Caki2 (cell line): ENCODE measurements at regions not wholly inside any gene's neighbourhood (a gene's known extent, or its start where the extent isn't known, plus 50 kb on each side); places are given as distances from the start of the nearest gene placed in this dataset.
"Not testable (repeated sequence)": the region's sequence is repeated elsewhere in the genome, so short reads cannot be mapped to it uniquely, and the experiment has no call there.

Experiments
- DNase-seq: peaks from one replicate; pipeline ENCODE4 v3.0.0-alpha.2; 2015; ENCODE audit warnings: low read depth
- in situ Hi-C: cut with HindIII; loops from 2 replicates; pipeline ENCODE4 v1.10.0; 2016; ENCODE audit warnings: low sequenced_read_pairs, low pct_unique_long_range_greater_than_20kb, mixed read lengths

DNA sequence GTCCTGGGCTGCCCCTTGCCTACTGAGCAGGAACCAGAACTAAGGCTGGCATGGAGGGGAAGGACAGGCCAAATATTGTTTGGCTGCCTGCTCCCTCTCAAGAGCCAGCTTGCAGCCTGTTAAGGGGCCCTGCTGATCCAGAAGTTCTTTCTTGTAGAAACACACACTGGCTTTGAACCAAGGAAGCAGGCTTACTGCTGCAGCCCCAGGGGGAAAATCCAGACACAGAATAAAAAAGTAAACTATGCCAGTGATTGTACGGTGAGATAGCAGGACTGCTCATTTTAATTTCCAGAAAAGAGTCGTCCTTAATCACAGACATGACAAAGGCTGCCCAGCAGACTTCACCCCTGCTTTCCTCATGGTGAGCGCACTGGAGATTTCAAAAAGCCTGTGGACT is 371.6 kb downstream of the ANAPC1 start:
- in situ Hi-C loops, DNase-seq: not testable (repeated sequence)

DNA sequence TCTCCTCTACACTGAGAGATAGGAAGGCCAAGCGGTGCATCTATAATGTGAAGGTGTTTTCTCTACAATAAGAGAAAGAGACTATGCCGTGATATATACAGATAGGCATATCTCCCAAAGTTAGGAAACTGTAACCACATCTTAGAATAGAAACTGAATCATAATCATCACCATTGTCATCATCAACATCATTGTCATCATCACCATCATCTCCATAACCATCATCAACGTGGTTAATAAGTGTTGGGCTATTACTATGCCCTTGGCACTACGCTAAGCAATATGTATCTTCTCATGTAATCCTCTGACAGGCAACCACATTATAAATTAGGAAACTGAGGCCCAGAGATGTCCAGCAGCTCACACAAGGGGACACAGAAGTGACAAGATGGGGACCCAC is 369.9 kb downstream of the ANAPC1 start:
- DNase-seq, in situ Hi-C loops: not testable (repeated sequence)

DNA sequence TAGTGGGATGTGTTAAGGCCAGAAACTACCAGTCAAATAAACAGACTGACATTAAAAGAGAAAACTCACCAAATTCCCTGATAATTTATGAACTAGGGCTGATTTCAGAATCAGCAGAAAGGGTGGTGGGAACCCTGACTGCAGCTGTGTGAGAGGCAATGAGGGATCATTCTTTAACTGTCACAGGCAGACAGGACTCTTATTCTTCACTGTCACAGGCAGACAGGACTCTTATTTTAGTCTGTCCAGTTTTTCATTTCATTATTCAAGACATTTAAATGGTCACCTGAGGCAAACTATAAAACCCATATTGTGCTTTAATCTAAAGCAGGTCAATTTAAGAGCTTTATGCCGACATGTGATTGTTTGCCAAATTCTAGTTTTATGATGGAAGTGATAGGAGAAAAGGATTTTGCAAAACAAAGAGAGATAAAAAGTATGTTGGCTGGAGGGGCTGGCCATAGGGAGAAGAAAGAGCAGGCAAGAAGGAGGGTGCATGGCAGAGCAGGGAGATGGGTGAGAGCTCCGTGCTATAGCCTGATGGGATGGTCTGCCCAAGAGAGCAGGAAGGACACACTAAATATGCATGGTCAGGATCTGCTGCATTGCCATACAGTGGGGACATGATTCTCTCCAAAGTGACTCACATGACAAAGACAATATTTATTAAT is 366.8 kb downstream of the ANAPC1 start:
- in situ Hi-C loops, DNase-seq: not testable (repeated sequence)

DNA sequence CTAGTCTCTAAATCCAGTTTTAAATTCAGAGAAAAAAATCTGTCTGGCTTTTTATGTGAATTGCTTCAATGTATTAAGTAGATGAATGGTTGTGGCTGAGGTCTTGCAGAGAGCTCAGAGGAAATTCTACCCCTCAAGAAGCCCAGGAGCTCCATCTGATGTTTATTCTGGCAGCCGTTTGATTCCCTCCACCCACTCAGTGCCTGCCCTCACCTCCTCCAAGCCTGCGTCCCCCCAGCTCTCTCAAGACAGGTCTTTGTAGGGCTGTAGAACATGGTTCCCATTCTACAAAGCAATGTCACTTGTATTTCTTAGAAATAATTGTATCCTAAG is 366.3 kb downstream of the ANAPC1 start:
- in situ Hi-C loops, DNase-seq: not testable (repeated sequence)

DNA sequence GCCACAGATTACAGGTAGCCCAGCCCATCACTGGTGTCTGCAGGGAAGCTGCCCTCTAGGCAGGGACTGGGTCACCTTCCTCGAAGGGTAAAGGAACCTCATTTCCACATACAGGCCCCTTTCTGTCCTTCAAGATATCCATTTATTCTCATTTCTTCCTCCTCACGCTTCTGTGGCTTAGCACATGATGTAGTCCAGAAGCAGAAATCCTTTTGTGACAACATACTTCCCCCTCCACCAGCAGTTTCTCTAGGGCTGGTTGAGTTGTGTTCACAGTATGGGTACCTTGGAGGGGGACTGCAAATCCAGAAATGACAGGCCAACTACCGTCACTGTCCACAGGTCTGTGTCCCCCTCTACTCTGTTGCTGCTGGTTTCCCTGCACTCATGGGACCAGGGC is 364.9 kb downstream of the ANAPC1 start:
- DNase-seq = no peak
- in situ Hi-C loops = no loop called here

DNA sequence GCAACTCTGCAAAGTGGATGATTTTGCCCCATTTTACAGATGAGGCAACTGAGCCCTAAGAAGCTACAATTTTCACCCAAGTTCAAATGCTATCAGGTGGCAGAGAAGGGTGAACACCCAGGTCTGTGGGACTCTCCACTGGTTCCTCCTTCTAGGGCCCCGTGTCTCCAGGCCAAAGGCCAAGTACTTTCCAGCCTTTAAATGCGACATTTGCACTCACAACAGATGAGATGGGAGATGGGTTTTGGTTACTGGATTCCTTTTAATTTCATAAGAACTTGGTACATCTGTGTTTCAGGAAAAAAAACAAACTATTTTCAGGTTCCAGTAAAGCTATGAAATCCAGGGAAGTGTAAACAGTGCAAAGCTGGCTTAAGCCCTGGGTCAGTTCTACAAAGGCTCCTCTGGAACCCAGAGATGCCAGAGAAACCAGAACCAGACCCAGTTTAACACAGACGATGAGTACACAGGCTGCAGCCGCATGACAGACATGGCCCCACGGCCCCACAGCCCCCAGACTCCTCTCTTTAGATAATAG is 361.7 kb downstream of the ANAPC1 start:
- in situ Hi-C loops = no loop called here
- DNase-seq = no peak

DNA sequence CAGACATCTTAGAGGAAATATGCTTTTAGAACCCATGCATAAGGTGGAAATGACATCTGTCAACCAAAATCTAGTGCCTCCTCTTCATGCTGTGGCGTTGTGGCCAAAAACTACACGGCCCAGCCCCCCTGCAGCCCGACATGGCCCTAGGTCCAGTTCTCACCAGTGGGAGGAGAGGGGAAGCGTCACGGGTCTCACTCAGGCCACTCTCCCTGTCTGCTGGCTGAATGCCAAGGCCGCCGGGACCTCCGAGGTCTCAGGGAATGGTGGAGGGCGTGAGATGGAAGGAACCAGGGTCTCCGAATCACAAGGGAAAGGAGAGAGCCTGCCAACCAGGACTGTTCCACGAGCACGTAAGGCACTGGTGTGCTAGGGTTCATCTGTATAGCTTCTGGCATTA is 361.0 kb downstream of the ANAPC1 start:
- in situ Hi-C loops = no loop called here
- no peak for DNase-seq

DNA sequence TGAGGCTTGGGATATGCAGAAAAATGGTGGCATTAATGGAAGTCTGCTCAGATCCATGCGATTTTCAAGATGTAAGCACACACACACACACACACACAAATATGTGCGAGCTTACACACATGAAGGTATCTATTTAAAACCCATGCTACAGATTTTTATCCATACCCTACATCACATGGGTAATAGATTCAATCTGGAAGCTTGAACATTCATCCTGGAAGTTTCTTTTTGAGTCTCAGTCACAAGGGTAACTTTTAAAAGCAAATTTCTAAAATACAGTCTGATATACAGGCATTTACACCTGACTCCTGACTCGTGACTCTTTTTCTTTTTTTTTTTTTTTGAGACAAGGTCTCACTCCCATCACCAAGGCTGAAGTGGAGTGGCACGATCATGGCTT is 359.0 kb downstream of the ANAPC1 start:
- DNase-seq = not testable (repeated sequence)

DNA sequence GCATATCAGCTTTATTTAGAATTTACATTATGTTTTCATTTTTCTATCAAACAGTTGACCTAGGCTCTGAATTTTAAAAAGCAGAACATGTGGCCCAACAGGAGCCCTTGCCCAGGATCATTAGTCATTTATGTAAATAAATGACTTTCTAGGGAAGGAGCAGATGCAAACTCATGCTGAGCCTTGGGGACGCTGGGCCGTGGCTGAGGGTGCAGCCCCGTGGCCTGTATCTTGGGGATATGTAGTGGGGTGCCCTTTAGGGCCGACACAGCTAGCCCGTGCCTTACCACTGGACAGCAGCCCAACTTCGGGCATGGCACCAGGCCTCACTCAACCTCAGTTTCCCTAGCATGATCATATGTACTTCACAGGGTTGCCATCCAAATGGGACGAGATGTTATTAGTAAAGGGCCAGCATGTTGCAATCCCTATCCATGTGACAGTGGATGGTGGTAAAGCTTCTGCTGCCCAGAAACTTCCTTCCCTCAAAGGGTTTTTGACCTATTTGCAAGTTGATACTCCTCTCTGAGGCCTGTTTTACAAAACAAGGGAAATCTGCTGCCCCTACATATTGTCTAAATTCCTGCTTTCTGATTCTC is 357.9 kb downstream of the ANAPC1 start:
- in situ Hi-C loops, DNase-seq: not testable (repeated sequence)

More for the DNA sequence above, 359.0 kb downstream of the ANAPC1 start:
- in situ Hi-C loops = not testable (repeated sequence)

DNA sequence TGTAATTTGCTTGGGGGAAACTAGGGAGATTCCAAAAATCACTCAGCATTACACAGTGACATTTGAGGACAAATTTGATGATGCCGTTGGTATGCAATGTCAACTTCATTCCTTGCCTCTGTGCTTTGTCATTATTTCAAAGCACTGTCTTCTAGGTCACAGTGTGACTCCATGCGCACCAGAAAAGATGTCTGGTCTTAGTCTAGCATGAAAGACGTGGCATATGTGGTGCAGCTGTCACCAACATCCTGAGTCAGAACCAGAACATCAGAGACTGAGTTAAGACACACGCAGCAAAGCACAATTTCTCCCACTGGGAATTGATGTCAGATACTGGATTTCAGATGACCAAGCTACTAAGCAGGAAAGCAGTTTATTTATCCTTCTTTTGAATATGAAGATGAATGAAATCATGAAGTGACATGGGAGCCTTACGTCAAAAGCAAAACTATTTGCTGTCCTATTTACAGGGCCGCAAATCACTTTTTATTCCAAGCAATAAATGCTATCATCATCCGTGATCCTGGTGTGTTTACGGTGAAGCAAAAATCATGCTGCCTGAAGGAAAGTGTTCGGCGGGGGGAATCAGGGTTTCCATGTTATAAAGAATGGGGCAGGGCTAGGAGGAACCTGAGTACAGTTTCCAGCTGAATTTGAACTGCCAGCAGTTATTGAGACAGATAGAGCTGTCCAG is 356.1 kb downstream of the ANAPC1 start:
- DNase-seq, in situ Hi-C loops: not testable (repeated sequence)

DNA sequence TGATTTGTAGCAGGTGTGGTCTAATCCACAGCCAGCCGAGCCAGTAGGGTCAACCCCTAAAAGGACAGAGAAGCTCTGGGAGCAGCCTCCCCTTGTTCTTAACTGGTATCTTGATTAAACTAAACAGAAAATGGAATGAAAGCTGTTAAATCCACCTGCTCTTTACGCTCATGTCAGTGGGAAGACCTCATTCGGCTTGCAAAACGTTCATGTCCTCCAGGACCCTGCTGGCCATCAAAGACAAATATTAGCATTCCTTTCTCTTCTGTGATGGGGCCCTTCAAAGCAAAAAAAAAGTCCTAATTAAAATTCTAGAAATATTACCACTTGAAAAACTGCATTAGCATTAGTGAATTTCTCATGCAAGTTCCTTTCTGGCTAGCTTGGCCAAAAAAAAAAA is 355.0 kb downstream of the ANAPC1 start:
- in situ Hi-C loops, DNase-seq: not testable (repeated sequence)

DNA sequence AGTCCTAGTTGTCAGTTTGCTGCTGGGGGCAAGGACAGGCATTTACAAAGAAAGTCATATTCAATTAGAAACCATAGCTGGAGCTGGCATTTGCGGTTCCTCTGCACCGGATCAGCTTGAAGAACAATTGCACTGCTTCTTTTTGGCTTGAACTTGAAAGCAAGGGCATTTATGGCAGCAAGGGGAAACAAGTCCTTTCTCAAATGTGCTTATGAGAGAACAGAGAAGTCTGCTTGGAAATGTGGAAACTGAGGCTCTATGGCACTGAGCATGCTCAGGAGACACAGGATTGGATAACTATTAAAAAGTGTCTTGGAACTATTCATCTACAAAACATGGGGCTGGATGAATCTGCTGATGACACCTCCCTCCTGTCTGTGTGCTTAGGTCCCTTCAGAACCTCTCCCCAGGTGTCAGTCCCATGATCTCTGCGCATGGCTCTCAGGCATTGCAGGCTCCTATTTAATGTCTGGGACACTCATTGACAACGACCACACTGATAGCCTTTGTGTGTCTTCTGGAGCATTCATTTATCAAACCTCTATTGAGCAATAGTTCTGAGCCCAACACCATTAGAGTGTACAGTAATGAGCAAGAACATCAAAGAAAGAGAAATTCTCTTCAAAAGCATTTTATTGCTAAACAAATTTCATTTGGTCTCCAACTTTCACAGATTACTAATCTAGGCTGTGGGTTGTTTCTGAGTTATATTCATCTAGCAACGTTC is 353.6 kb downstream of the ANAPC1 start:
- in situ Hi-C loops, DNase-seq: not testable (repeated sequence)

DNA sequence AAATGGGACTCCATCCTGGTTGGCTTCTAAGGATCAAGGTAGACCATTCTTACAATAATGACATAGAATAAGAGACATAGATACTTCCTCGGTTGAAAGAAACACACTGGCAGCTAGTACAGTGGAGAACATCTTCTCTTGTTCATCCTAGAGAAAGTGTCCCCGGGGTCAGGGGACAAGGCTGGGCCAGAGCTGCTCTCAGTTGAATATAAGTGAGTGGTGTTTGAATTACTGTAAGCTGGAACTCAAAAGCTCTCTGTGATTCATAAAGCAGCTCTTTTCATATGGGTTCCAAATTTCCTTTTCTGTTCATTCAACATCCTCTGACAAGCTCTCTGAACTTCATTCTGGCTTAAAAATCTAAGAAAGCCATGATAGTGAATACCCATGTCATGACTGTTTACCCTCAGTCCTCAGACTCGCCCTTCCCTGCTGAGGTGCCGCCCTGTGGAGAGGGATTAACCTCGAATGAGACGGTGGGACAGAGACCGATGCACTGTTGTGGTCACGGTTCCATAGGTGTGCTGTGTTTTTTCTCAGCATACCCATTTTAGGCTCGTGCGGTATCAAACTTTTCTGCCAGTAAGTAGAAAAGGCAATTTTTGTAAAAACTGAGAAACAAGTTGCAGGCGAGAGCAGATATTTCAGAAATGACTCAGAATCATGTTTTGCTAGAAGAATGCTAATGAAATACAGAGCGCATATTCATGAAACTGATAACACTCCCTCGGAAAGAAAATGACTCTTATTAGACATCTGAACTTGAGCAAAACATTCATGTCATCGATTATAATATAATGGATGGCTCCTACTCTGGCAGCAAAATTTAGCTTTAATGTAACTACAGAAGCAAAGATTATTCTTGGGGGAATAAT is 351.1 kb downstream of the ANAPC1 start:
- in situ Hi-C loops, DNase-seq: not testable (repeated sequence)

DNA sequence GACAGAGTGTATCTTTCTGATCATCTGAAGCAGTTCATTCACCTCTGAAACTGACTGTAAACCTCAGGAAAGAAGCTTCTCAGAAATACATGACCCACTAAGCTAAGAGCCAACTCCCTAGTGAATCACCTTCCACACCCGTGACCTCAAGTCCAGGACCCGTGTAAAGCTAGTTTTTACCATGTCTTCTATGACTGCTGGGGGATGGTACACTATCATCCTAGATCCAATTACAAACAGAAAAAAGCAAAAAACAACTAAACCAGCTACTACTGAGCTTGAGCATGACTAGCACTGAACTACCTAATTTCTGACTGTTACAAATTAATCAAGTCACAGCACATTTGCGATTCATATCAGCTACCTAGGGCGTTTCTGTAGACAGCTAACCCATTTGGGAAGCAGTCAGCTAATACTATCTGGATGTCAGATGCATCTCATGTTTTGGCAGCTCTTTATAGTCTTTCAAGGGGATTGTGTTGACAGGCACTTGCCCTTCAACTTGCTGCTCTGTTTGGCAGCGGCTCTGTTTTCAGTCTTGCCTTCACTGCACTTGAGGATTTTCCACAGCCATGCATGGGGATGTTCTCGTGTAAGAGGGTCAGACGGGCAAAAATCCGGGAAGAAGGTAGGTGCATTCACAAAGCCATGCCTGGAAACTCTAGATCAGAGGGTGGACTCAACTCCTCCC is 350.3 kb downstream of the ANAPC1 start:
- peak; percentile 88 for DNase-seq
- in situ Hi-C loops = not testable (repeated sequence)

DNA sequence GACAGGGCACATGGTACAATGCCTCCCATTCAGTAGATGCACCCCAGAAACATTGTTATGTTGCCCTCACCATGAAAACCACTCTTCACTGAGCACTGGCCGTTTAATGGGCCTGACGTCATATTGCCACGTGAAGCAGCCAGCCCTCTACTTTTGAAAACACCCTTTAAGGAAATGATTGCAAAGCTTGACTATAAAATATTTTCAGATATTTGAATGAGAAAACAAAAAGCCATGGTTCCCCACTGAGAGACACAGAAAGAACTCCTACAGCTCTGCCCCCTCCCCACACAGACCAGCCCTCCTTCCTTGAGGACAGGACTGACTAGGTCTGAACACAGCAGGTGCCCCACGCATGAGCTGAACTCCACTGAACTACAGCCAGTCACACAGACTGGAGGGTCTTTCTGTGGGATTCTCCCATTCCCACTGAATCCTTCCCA is 349.1 kb downstream of the ANAPC1 start:
- DNase-seq = peak; percentile 74
- in situ Hi-C loops = no loop called here

DNA sequence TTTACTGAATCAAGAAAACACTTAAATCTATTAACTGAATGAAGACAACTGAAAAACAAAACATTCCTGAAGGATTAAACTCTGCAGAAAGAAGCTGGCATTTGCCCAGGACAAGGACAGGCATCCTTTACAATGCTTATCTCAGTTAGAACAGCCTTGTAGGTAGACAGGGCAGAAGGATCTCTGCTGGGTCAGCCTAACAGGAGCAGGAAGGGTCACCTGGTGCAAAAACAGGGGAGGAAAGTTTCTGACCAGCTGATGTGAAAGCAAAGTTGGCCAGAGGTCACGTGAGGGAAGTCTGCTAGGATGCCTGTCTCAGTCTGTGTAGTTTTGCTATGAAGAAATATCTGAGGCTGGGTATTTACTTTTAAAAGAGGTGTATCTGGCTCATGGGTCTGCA is 348.6 kb downstream of the ANAPC1 start:
- peak; percentile 50 for DNase-seq
- in situ Hi-C loops = no loop called here

DNA sequence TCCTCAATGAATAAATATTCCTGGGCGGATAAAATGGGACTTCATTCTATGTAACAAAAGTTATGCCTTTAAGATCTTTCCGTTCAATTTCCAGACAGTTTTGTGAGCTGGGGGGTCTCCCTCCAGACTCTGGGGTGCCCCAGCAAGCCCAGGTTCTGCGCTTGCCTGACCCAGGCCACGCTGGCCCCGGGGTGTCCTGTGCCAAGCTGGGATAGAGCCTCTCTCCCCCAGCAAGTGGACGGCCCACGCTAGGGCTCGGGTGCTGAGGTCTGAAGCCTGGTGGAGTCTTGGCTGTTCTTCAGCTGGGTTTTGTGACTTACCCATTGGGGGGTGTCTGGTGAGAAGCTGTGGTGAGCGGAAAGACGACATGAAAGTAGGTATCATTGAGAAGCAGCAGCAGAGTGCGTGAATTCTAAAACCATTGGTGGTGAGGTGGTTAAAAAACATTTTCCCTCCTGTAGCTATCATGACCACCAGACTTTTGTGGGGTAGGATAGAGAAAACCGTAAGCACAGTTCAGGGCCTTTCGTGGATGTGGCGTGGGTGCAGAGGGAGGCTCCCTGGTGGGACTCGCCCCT is 346.8 kb downstream of the ANAPC1 start:
- DNase-seq = no peak
- in situ Hi-C loops = no loop called here
